Esophagus (tissue), 2 donors: ENCODE measurements at regions not wholly inside any gene's neighbourhood (a gene's known extent, or its start where the extent isn't known, plus 50 kb on each side); places are given as distances from the start of the nearest gene placed in this dataset.
"Not testable (repeated sequence)": the region's sequence is repeated elsewhere in the genome, so short reads cannot be mapped to it uniquely, and the experiment has no call there.

Source experiments
- H3K27ac ChIP-seq, 2 donors: one replicate each; pipeline ENCODE4 v1.5.1; 2013; ENCODE audit warnings: low read depth in 2 of 2, mild to moderate bottlenecking in 2 of 2, inconsistent platforms in 1 of 2, low read length in 1 of 2, moderate library complexity in 1 of 2
- H3K27me3 ChIP-seq, 2 donors: one replicate each; pipeline ENCODE4 v1.6.1; 2013; ENCODE audit warnings: low read length in 2 of 2, control low read depth in 1 of 2, mild to moderate bottlenecking in 1 of 2; ENCODE audit not compliant: insufficient read depth in 2 of 2, control insufficient read depth in 1 of 2
- H3K36me3 ChIP-seq, 2 donors: one replicate each; pipeline ENCODE4 v1.6.1; 2013; ENCODE audit warnings: low read length in 1 of 2; ENCODE audit not compliant: control insufficient read depth in 2 of 2, insufficient read depth in 2 of 2
- H3K4me1 ChIP-seq, 2 donors: one replicate each; pipeline ENCODE4 v1.6.1; 2013; ENCODE audit warnings: low read length in 1 of 2; ENCODE audit not compliant: control insufficient read depth in 2 of 2, insufficient read depth in 2 of 2
- H3K4me3 ChIP-seq, 2 donors: one replicate each; pipeline ENCODE4 v1.5.1; 2013; ENCODE audit warnings: low read length in 2 of 2, mild to moderate bottlenecking in 2 of 2, low read depth in 1 of 2, moderate library complexity in 1 of 2
- H3K9me3 ChIP-seq, 2 donors: one replicate each; pipeline ENCODE4 v1.6.1; 2013; ENCODE audit warnings: mild to moderate bottlenecking in 2 of 2, low read depth in 1 of 2, low read length in 1 of 2, moderate library complexity in 1 of 2; ENCODE audit not compliant: control insufficient read depth in 2 of 2, insufficient read depth in 1 of 2
- WGBS, 2 donors: extraction: QIAGEN DNeasy Blood & Tissue Kit; methylation state at CpG; one replicate each; pipeline ENCODE4 v1.1.7; 2013; 5-methylcytosine and 5-hydroxymethylcytosine counted together
- donor health status: healthy with polysubstance abuse.
- donor health status: Bipolar disorder and iron deficiency.

DNA sequence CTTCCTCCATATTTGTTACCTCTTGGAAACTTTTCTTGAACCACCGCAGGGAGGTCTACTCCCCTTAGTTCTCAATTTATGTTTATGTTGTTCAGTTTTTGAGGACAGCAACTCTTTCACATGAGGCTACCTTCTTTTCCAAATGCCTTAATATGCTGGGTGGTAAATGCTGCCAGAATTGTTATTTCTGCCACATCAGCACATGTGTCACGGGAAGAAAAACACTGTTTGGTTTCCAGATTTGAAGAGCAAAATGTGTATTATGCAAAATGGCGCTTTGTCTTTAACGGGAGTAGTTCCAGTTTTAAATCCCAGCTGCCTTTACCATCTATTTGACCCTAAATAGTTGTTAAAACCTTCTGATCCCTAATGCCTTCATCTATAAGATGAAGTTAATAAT is 606.2 kb upstream of the TBL1XR1 start:
- WGBS, 2 donors = 86 to 93% methylated on average over 4 of the region's 4 CpGs
- Histone ChIP-seq H3K27me3 (no peaks in the 10 kb centered on the region), H3K36me3 (no peaks in the 10 kb centered on the region), H3K9me3 (no peaks in the 10 kb centered on the region), H3K27ac (no peak overlapping the region), H3K4me3 (no peak overlapping the region), H3K4me1 (no peaks in the 10 kb centered on the region)

DNA sequence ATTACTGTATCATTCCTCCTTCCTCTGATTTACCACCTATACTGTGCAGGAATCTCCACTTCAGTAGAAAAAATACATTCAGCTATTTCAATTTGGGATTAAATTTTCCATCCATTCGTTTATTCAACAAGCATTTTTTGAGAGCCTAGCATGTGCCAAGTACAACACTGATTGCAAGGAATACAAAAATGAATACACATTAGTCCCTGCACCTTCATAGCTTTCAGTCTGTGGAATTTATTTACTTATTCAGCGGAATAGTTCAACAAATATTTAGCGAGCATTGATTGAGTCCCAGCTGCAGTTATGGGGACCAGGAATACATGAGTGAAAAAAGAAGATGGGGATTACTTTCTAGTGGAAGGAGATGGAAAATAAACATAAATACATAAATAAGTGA is 606.8 kb upstream of the TBL1XR1 start:
- WGBS, 2 donors = 59 to 71% methylated on average over 3 of the region's 3 CpGs
- no peaks in the 10 kb centered on the region for H3K36me3 ChIP-seq
- no peak overlapping the region for H3K4me3 ChIP-seq
- no peaks in the 10 kb centered on the region for H3K27me3 ChIP-seq
- H3K27ac ChIP-seq = no peak overlapping the region
- H3K4me1 ChIP-seq = no peaks in the 10 kb centered on the region
- H3K9me3 ChIP-seq = no peaks in the 10 kb centered on the region

DNA sequence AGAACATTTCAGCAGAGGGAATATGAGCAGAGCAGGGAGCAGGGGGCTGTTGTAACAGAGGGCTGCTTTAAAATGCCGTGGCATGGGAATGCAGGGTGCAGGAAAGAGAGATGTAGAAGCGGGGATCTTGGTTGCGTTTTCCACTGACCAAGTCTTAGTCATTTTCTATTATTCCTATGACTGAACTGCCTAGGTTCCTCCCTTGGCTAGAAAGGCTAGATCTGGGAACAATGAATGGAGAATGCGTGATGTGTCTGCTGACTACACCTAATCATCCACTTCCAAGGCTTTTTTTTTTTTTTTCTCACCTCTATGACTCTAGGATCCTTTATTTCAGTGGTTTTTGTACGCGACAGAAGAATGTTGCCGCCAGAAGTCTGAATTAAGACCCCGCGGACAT is 607.4 kb upstream of the TBL1XR1 start:
- WGBS, 2 donors = 97% methylated on average over 9 of the region's 9 CpGs
- H3K27me3 ChIP-seq = no peaks in the 10 kb centered on the region

GRCh38 chr3:177807150-177807875 is 610.0 kb upstream of the TBL1XR1 start:
- no peaks in the 10 kb centered on the region for H3K27me3 ChIP-seq
- H3K27ac ChIP-seq = no peak overlapping the region
- no peaks in the 10 kb centered on the region for H3K9me3 ChIP-seq
- no peak overlapping the region for H3K4me3 ChIP-seq
- WGBS, 2 donors = 75 to 85% methylated on average over 8 of the region's 8 CpGs
- no peaks in the 10 kb centered on the region for H3K36me3 ChIP-seq
- H3K4me1 ChIP-seq = no peaks in the 10 kb centered on the region

More for the DNA sequence above, 607.4 kb upstream of the TBL1XR1 start:
- no peaks in the 10 kb centered on the region for H3K4me1 ChIP-seq
- no peak overlapping the region for H3K4me3 ChIP-seq
- H3K36me3 ChIP-seq = no peaks in the 10 kb centered on the region
- H3K27ac ChIP-seq = no peak overlapping the region
- H3K9me3 ChIP-seq = no peaks in the 10 kb centered on the region

DNA sequence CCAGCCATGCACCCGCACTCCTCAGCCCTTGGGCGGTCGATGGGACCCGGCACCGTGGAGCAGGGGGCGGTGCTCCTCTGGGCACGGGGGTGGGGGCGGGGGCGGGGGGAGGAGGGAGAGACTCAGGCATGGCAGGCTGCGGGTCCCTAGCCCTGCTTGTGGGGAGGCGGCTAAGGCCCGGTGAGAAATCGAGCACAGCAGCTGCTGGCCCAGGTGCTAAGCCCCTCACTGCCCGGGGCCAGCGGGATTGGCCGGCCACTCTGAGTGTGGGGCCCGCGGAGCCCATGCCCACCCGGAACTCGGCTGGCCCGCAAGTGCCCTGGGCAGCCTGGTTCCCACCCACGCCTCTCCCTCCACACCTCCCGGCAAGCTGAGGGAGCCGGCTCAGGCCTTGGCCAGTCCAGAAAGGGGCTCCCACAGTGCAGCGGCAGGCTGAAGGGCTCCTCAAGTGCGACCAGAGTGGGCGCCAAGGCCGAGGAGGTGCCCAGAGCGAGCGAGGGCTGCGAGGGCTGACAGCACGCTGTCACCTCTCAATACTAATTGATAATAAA is 611.7 kb upstream of the TBL1XR1 start:
- 96 to 97% methylated on average over 30 to 32 of the region's 32 CpGs for WGBS, 2 donors
- H3K9me3 ChIP-seq, H3K27me3 ChIP-seq, H3K36me3 ChIP-seq, H3K27ac ChIP-seq, H3K4me1 ChIP-seq, H3K4me3 ChIP-seq: not testable (repeated sequence)

GRCh38 chr3:177810162-177810623 is 612.9 kb upstream of the TBL1XR1 start:
- Histone ChIP-seq H3K27me3 (no peaks in the 10 kb centered on the region), H3K4me3 (no peak overlapping the region), H3K9me3 (no peaks in the 10 kb centered on the region), H3K27ac (no peak overlapping the region), H3K36me3 (no peaks in the 10 kb centered on the region), H3K4me1 (no peaks in the 10 kb centered on the region)
- 29 to 42% methylated on average over 3 of the region's 3 CpGs for WGBS, 2 donors

DNA sequence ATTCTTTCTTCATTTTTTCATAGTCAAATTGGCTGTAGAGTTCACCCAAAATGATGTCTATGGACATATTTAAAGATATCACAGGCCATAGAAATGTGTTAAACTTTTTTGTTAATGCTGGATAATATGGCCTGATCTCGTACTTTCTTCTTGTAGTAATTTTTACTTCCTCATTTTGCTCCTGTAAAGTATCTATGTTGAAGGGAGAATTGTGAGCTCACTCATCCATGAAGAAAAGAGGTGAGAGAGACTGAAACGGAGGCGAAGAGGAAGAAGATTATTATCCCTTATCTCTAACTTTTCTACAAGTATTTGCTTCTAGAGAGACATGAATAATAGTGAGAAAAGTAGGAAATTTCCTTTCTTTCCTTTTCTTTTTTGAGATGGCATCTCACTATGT is 613.8 kb upstream of the TBL1XR1 start:
- H3K4me1 ChIP-seq = no peaks in the 10 kb centered on the region
- H3K27ac ChIP-seq = no peak overlapping the region
- no peaks in the 10 kb centered on the region for H3K9me3 ChIP-seq
- WGBS, 2 donors = 90 to 91% methylated on average over 3 of the region's 3 CpGs
- no peaks in the 10 kb centered on the region for H3K27me3 ChIP-seq
- H3K4me3 ChIP-seq = no peak overlapping the region
- H3K36me3 ChIP-seq = no peaks in the 10 kb centered on the region

DNA sequence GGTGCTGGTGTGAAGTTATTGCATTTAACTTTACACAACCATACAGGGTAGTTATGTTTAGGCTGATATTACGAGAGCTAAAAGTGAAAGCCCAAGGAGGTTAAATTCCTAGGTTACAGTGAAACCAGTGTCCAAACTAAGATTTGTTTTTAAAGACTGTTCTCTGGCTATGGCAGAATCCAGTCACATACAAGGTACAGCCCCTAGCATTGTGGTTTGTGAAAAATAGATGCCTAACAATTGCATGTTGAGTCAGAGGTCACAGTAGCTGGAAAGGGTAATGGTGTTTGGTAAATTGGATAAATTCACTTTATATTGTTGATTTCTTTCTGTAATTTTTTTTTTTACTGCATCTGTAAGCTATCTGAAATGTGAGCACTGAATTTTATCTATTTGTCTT is 614.6 kb upstream of the TBL1XR1 start:
- Histone ChIP-seq H3K4me1 (no peaks in the 10 kb centered on the region), H3K27me3 (no peaks in the 10 kb centered on the region), H3K27ac (no peak overlapping the region), H3K4me3 (no peak overlapping the region), H3K36me3 (no peaks in the 10 kb centered on the region), H3K9me3 (no peaks in the 10 kb centered on the region)
- 91 to 93% methylated on average over 1 of the region's 1 CpG for WGBS, 2 donors

DNA sequence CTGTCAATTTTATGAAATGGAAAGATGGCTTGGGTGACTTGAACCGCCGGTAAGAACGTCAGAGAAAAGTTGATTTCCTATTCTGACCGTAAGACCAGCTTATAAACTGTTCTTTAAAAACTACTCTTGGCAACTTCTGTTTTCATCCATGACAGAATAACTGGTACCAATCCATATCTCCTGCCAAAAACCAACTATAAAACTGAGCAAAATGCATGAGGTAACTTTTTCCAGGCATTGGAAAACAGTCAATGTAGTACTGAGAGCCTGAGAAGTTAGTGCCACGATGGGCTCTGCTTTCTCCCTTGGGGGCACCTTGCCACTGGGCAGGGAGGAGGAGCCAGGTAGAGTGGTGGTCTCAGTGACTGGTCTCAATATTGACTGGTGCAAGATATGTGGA is 615.2 kb upstream of the TBL1XR1 start:
- H3K27me3 ChIP-seq = no peaks in the 10 kb centered on the region

GRCh38 chr3:177813322-177813721 is 616.0 kb upstream of the TBL1XR1 start:
- 67 to 78% methylated on average over 3 of the region's 3 CpGs for WGBS, 2 donors
- Histone ChIP-seq H3K4me1 (no peaks in the 10 kb centered on the region), H3K27ac (no peak overlapping the region), H3K27me3 (no peaks in the 10 kb centered on the region), H3K9me3 (no peaks in the 10 kb centered on the region), H3K4me3 (no peak overlapping the region), H3K36me3 (no peaks in the 10 kb centered on the region)

More for the DNA sequence above, 615.2 kb upstream of the TBL1XR1 start:
- Histone ChIP-seq H3K27ac (no peak overlapping the region), H3K4me1 (no peaks in the 10 kb centered on the region), H3K4me3 (no peak overlapping the region), H3K9me3 (no peaks in the 10 kb centered on the region), H3K36me3 (no peaks in the 10 kb centered on the region)
- 85 to 93% methylated on average over 5 of the region's 5 CpGs for WGBS, 2 donors
